GM12874 (cell line): ENCODE measurements at regions not wholly inside any gene's neighbourhood (a gene's known extent, or its start where the extent isn't known, plus 50 kb on each side); places are given as distances from the start of the nearest gene placed in this dataset.

Experiments used
- CTCF ChIP-seq: IDR thresholded peaks from 2 replicates; pipeline ENCODE4 v1.5.1; 2011; ENCODE audit warnings: low read depth, mild to moderate bottlenecking, control low read depth, low read length, moderate library complexity; ENCODE audit not compliant: insufficient read depth

GRCh38 chr2:236735825-236736238 is 166.2 kb downstream of the ACKR3 start:
- no peak for TF ChIP-seq CTCF

- no peak for TF ChIP-seq CTCF
These were observed 168.4 kb downstream of the ACKR3 start for GRCh38 chr2:236738030-236738429.

- TF ChIP-seq CTCF = no peak
These were observed 169.3 kb downstream of the ACKR3 start for GRCh38 chr2:236738896-236739295.

- TF ChIP-seq CTCF = no peak
These were observed 170.0 kb downstream of the ACKR3 start for GRCh38 chr2:236739663-236740062.

GRCh38 chr2:236740506-236740905 is 170.9 kb downstream of the ACKR3 start:
- no peak for TF ChIP-seq CTCF

- TF ChIP-seq CTCF = no peak
These were observed 173.7 kb downstream of the ACKR3 start for GRCh38 chr2:236743039-236743920.

- TF ChIP-seq CTCF = no peak
These were observed 174.3 kb downstream of the ACKR3 start for GRCh38 chr2:236743921-236744280.
